Daoy (cell line): ENCODE measurements at regions not wholly inside any gene's neighbourhood (a gene's known extent, or its start where the extent isn't known, plus 50 kb on each side); places are given as distances from the start of the nearest gene placed in this dataset.
A peak's percentile ranks its signal among the peaks of the same experiment; 100 is the strongest.
"Not testable (repeated sequence)": the region's sequence is repeated elsewhere in the genome, so short reads cannot be mapped to it uniquely, and the experiment has no call there.

Experiments
- DNase-seq: peaks from one replicate; pipeline ENCODE4 v3.0.0-alpha.2; 2015; ENCODE audit warnings: low read depth

- no peak for DNase-seq
Observed at GRCh38 chr15:93826293-93826692, 405.1 kb upstream of the MCTP2 start.

DNA sequence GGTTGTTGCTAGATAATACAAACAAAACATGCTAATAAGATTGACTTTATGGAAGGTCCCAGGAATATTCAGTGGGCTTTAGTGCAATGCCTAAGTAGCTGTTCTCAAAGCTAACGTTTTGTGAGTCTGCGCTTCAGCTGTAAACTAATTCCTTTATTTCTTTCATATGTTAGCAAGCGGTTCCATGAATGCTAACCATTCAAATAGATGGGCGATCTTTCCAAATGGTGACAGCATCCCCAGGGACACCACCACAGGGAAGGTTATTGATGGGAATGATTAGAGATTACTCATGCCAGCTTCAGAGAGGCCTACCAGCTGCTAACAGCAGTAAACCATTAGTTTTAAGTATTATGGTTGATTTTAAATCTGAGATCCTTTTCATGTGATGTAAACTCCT is 405.7 kb upstream of the MCTP2 start:
- DNase-seq: no peak

DNA sequence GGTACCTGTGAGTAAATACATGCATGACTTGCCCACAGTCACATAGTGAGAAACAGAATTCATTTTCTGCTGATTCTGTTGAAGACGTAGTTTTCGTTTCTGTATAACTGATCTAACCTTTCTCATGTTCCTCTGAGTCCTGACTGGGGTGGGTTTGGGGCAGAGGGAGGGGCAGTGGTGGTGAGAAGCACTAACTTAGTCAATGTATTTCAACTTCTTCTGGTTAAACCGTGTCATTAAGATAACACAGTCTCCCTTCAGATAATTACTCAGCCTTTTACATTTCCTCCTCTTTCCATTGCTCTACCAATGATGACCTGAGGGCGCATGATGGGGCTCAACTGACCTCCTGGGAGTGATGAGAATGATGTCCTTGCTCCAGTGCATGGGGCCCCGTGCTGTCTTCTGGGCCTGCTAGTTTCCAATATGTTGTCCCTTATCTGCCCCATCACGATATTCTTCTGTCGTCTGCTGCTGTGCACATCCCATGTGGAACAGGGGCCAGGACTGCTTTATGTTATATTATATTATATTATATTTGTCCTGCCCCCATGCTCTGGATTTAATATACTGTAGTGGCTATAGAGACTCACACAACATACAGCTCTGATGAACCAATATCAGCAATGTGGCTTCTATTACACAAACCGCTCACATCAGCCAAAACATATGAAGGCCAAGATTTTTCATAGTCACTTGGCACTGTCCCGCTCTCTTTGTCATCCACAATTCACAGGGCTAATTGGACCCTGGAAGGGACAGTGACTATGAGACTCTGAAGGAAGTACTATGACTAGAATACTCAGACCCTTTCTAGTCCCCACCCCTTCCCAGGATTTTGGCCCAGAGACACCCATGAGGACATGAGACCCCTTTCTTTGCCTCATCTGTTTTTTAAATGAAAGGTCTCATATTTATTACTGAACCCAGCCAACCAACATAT is 407.1 kb upstream of the MCTP2 start:
- DNase-seq: peak; percentile 23

DNA sequence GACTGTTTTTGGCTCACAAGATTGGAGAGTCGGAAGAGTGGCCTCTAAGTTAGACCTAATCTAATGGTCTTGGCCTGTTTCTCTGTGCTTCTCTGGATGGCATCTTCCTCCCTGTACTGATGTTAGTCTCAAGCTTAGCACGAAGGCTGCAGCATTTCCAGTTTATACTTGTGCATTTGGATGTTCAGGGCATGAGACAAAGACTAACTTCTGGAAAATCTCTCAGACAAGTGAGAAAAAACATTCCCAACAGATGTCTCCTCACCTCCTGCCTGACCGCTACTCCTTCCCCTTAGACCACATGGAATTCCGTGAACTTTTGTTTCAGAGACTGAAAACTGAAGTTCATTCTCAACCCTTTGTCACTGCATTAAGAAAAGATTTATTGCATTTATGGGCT is 410.8 kb upstream of the MCTP2 start:
- no peak for DNase-seq

DNA sequence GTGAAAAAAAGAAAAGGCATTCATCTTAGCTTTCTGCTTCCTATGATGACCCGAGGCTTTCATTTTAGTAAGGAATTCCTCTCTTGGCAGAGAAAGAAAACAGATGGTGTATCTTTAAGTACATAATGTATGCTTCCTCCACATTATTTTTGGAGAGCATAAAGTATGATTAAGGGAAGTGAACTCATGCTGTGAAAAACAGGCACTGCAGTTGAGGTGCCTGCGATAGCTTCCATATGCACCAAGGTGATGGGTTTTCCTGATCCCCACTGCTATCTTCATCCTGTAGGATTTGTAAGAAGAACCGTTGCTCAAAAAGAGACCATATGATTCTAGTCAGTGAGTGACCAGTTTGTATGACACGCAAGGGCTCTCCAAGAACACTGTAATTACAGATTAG is 411.5 kb upstream of the MCTP2 start:
- DNase-seq: no peak

- no peak for DNase-seq
Observed at GRCh38 chr15:93816815-93817214, 414.5 kb upstream of the MCTP2 start.

DNA sequence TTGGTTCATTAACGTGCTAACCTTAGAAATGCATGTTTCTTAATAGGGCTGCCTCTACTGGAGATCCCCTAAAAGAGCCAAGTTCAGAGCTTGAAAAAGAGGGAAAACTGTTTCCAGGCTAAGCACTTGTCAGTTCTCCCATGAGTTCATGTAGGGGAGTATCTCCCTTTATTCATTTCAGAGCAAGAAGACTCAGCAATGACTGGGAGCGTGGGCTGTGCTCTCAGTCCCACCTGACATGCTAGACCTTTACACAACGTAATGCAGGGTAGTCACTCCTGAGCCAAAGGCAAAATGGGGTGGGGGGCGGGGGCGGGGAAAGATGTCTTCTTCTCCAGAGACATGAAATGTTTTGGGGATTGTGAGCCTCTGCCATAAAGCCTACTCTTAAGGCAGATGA is 420.1 kb upstream of the MCTP2 start:
- DNase-seq: no peak

DNA sequence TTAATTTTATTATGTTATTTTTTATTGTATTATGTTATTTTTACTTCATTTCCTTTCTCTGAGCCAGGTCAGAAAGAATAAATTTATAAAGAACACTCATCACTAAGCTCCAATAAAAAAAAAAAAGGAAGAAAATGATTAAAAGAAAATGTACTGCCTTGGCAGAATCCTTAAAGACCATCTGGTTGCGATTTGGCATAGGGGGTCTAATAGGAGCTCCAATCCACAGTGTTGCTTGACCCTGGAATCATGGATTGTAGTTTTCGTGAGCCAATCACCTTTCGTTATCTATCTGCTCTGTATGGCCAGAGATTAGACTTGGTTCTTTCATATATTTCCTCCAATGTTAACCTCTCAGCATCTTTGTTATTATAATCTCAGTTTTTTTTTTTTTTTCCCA is 421.8 kb upstream of the MCTP2 start:
- DNase-seq: no peak

- DNase-seq: peak; percentile 14
Observed at GRCh38 chr15:93803421-93804152, 427.8 kb upstream of the MCTP2 start.

GRCh38 chr15:93801206-93801605 is 430.2 kb upstream of the MCTP2 start:
- no peak for DNase-seq

GRCh38 chr15:93800805-93801204 is 430.6 kb upstream of the MCTP2 start:
- DNase-seq: no peak

DNA sequence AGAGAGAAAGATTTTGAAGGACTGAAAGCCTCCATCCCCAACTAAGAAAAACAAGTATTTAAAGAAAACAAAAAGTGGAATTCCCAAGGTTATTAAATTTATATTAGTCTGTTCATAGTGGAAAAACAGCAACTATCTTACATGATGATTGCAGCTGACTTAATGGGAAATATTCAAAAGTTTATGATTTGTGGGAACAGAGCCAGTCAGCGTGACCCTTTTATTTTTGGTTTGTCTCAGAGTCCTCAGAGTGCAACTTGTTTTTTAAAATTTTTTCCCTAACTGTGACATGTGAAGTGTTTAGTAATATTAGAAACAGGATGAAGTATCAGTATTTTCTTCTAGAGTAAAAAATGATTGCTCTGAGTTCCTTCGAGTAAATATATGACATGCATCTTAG is 441.9 kb upstream of the MCTP2 start:
- no peak for DNase-seq

DNA sequence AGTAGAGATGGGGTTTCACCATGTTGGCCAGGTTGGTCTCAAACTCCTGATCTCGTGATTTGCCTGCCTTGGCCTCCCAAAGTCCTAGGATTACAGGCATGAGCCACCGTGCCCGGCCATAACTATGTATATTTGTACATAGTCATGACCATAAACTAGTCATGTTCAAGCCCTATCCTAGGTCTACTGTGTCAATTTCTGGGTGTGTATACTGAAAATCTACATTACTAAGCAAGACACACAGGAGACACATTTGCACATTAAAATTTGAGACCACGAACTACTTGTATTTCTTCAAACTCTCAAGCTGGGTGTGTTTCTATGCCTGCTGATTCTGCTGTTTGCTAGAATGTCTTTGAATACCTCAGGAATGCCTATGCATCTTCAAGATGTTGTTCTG is 451.3 kb upstream of the MCTP2 start:
- no peak for DNase-seq

- no peak for DNase-seq
Observed at GRCh38 chr15:93779341-93779740, 452.0 kb upstream of the MCTP2 start.

DNA sequence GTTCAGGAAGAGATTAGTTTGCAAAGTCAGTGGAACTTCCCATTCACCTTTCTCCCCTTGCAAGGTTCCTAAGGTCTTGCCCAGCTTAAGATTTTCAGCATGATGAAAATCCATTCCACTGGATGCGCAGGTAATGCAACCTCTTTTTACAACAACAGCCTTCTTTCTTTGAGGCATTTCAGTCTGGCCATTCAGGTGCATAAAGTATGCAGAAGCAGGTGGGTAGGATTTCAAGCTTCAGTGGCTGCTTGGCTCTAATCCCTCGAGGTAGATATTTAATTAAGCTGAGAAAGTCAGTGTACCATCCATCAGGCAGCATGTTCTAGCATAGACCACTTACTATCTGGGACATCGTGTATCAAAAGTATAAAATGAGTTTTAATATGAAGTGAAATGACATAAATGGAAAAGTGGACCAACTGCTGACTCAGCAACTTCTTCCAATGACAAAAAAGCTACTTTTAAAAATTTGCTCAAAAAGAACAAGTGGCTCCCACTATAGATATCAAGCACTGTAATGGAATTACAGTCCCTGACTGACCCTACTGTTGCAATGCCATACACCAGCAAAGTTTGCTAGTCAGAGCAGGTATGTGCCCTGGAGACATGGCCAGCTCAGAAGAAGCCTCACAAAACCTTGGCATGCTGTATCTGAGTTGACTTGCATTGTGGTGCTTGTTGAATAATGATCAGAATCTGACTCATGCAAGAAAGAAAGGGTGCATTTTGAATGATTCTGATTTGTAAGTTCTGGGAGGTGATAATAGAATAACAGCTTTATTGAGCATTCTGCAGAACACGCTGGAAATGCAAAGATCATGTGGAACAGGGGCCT is 459.9 kb upstream of the MCTP2 start:
- no peak for DNase-seq

- DNase-seq: no peak
Observed at GRCh38 chr15:93770788-93771187, 460.6 kb upstream of the MCTP2 start.

GRCh38 chr15:93762036-93762435 is 469.3 kb upstream of the MCTP2 start:
- no peak for DNase-seq

DNA sequence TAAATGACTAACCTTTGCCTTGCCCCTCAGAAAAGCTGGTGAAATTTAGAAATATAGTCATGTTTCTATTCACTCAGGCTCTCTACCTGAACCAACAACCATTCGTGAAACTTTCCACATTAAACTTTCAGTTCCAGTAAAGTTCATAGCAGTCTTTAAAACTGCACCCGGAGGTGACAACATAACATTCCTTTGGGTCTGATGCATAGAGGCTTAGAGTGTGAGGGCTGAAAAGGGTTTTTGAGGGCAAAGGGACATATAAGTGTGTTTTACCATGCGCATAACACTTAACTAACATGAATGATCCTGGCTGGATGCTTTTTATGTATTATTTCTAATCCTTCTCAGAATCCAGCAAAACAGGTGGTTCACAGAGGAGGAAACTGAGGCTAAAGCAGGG is 471.7 kb upstream of the MCTP2 start:
- DNase-seq: peak; percentile 53

GRCh38 chr15:93758824-93759223 is 472.5 kb upstream of the MCTP2 start:
- no peak for DNase-seq

GRCh38 chr15:93748710-93749109 is 482.7 kb upstream of the MCTP2 start:
- no peak for DNase-seq

DNA sequence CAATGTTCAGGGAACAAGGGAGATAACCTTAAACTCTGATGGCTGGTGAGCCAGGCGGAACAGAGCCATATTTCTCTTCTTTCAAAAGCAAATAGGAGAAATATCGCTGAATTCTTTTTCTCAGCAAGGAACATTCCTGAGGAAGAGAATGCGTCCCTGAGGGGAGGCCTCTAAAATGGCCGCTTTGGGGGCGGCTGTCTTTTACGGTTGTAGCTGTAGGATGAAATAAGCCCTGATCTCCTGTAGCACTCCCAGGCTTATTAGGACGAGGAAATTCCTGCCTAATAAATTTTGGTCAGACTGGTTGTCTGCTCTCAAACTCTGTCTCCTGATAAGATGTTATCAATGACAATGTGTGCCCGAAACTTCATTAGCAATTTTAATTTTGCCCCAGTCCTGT is 496.4 kb upstream of the MCTP2 start:
- not testable (repeated sequence) for DNase-seq

DNA sequence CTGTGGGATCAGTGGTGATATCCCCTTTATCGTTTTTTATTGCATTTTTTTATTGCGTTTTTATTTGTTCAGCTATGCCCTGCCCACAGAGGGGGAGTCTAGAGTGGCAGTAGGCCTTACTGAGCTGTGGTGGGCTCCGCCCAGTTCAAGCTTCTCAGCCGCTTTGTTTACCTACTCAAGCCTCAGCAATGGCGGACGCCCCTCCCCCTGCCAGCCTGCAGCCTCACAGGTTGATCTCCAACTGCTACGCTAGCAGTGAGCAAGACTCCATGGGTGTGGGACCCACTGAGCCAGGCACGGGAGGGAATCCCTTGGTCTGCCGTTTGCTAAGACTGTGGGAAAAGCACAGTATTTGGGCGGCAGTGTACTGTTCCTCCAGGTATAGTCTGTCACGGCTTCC is 500.6 kb upstream of the MCTP2 start:
- no peak for DNase-seq
